ENCODE measurements at regions not wholly inside any gene's neighbourhood (a gene's known extent, or its start where the extent isn't known, plus 50 kb on each side); places are given as distances from the start of the nearest gene placed in this dataset.

- POLR2A ChIA-PET: no interaction called here
- Histone ChIP-seq H3K27me3 (ENCODE audit: control insufficient read depth, insufficient read depth, low read length) (no peaks in the 10 kb centered on the region), H3K36me3 (ENCODE audit: control insufficient read depth, insufficient read depth, low read length) (no peaks in the 10 kb centered on the region), H3K9me3 (ENCODE audit: control insufficient read depth, insufficient read depth, low read depth, low read length) (no peaks in the 10 kb centered on the region), H3K4me3 (ENCODE audit: low read depth in 2 of 2, low read length in 2 of 2) (no peak overlapping the region), H3K27ac (ENCODE audit: low read length) (no peak overlapping the region), H3K4me1 (ENCODE audit: control insufficient read depth, insufficient read depth, low read length) (no peaks in the 10 kb centered on the region)
- in situ Hi-C loops (cut with HindIII; ENCODE audit: low pct_unique_long_range_greater_than_20kb, low sequenced_read_pairs): no loop called here
- BruUV-seq (replicated peaks): no TSS peak
- TF ChIP-seq CTCF (IDR thresholded peaks at IDR 0.05) (no peak), REST (IDR thresholded peaks at IDR 0.05; ENCODE audit: insufficient read depth in 1 of 2, low read depth in 2 of 2, low read length in 1 of 2) (no peak), POLR2AphosphoS5 (IDR thresholded peaks at IDR 0.05; ENCODE audit: low read depth, low read length) (no peak), TCF7L2 (IDR thresholded peaks at IDR 0.05; ENCODE audit: low read depth, low read length) (no peak), SIN3A (IDR thresholded peaks at IDR 0.05; ENCODE audit: borderline replicate concordance, insufficient read depth, low read depth, low read length) (no peak)
- no peak for ATAC-seq
- CTCF ChIA-PET: no interaction called here
- intact Hi-C loops (cut with micrococcal nuclease; ENCODE audit: unreplicated experiment): no loop called here
- DNase-seq (ENCODE audit: low read depth, low spot score): no peak
Observed at GRCh38 chr22:49261616-49262015, 566.1 kb downstream of the BRD1 start.

- ChIA-PET POLR2A (no interaction called here), CTCF (no interaction called here)
- no peaks in the 10 kb centered on the region for H3K9me3 ChIP-seq (ENCODE audit: control insufficient read depth, insufficient read depth, low read depth, low read length)
- H3K27me3 ChIP-seq (ENCODE audit: control insufficient read depth, insufficient read depth, low read length): no peaks in the 10 kb centered on the region
- BruUV-seq (replicated peaks): no TSS peak
- no peak overlapping the region for H3K27ac ChIP-seq (ENCODE audit: low read length)
- in situ Hi-C loops (cut with HindIII; ENCODE audit: low pct_unique_long_range_greater_than_20kb, low sequenced_read_pairs) (no loop called here), intact Hi-C loops (cut with micrococcal nuclease; ENCODE audit: unreplicated experiment) (no loop called here)
- ATAC-seq (no peak), DNase-seq (ENCODE audit: low read depth, low spot score) (no peak)
- no peaks in the 10 kb centered on the region for H3K4me1 ChIP-seq (ENCODE audit: control insufficient read depth, insufficient read depth, low read length)
- TF ChIP-seq REST (IDR thresholded peaks at IDR 0.05; ENCODE audit: insufficient read depth in 1 of 2, low read depth in 2 of 2, low read length in 1 of 2): no peak
- no peak for TF ChIP-seq TCF7L2 (IDR thresholded peaks at IDR 0.05; ENCODE audit: low read depth, low read length)
- TF ChIP-seq POLR2AphosphoS5 (IDR thresholded peaks at IDR 0.05; ENCODE audit: low read depth, low read length): no peak
- TF ChIP-seq CTCF (IDR thresholded peaks at IDR 0.05): no peak
- TF ChIP-seq SIN3A (IDR thresholded peaks at IDR 0.05; ENCODE audit: borderline replicate concordance, insufficient read depth, low read depth, low read length): no peak
- no peak overlapping the region for H3K4me3 ChIP-seq (ENCODE audit: low read depth in 2 of 2, low read length in 2 of 2)
- H3K36me3 ChIP-seq (ENCODE audit: control insufficient read depth, insufficient read depth, low read length): no peaks in the 10 kb centered on the region
Observed at GRCh38 chr22:49260681-49261580, 566.7 kb downstream of the BRD1 start.

All from Panc1 (cell line).